Epidermal melanocyte (primary cell): ENCODE measurements at regions not wholly inside any gene's neighbourhood (a gene's known extent, or its start where the extent isn't known, plus 50 kb on each side); places are given as distances from the start of the nearest gene placed in this dataset.
"Not testable (repeated sequence)": the region's sequence is repeated elsewhere in the genome, so short reads cannot be mapped to it uniquely, and the experiment has no call there.

Experiments
- DNase-seq: peaks from one replicate; pipeline ENCODE4 v3.0.0; 2011; ENCODE audit warnings: low spot score; ENCODE audit not compliant: insufficient read length

DNA sequence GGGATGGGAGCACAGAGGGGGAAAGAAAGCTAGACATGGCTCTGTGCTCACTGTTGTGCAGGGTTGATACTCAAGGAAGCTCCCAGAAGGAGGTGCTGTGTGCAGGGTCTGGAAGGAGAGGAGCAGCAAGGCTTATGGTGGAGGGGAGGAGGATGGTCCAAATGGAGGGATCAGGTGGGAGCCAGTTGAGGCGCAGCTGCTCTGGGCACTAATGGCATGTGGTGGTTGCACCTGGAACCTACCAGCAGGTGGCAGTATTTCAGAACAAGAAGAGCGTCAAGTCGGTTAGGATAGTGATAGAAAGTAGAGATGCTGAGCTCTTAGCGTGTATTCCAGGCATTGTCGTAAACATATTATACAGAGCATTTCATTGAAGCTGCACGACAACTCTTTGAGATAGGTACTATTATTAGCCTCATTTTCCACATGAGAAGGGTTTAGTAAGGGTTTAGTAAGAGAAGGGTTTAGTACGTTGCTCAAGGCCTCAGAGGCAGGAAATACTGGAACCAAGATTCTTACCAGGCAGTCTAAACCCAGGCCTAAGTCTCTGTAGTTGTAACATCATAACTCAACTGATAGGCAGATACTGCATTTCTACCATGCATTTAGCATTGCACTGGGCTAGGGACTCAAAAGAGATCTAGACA lies 223.7 kb downstream of the CYP26B1 start:
- DNase-seq, result peak; percentile 43

GRCh38 chr2:71923143-71923525 lies 224.5 kb downstream of the CYP26B1 start:
- no peak for DNase-seq

- no peak for DNase-seq
These were observed 225.0 kb downstream of the CYP26B1 start for GRCh38 chr2:71922499-71923142.

DNA sequence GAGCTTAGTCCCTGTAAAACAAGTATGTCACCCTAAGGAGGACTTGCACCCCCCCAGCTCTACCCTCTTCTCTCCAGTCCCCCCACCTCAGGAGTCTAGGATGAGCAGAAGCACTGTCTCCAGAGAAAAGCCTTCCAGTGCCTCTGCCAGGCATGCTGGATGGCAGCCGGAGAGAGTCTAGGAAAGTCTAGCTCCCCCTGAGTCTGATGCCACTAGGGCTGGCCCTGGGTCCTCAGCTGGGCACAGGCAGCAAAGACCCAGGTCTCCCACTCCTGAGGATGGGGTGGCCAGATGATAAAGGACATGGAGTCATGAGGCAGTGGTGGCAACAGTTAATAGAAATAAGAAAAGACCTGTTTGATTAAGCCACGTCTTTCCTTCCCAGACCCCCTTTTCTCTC lies 225.6 kb downstream of the CYP26B1 start:
- no peak for DNase-seq

DNA sequence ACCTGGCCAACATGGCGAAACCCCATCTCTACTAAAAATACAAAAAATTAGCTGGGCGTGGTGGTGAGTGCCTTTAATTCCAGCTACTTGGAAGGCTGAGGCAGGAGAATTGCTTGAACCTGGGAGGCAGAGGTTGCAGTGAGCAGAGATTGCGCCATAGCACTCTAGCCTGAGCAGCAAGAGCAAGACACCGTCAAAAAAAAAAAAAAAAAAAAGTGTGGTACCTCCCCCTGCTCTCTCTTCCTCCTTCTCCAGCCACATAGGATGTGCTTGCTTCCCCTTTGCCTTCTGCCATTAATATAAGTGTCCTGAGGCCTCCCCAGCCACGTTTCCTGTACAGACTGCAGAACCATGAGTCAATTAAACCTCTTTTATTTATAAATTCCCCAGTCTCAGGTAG lies 226.8 kb downstream of the CYP26B1 start:
- not testable (repeated sequence) for DNase-seq

GRCh38 chr2:71919708-71920107 lies 228.0 kb downstream of the CYP26B1 start:
- DNase-seq, result no peak

DNA sequence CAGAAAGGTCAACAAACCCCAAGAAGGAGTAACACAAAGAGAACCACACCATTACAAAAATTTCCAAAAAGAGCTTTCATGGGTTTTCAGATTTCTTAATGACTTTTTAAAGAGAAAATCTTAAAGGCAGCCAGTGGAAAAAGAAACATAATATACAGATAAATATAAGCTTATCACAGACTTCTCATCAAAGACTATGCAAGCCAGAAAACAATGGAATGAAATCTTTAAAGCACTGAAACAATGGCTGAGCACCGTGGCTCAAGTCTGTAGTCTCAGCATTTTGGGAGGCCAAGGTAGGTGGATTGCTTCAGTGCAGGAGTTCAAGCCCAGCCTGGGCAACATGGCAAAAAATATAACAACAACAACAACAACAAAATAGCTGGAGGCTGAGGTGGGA lies 237.4 kb downstream of the CYP26B1 start:
- no peak for DNase-seq

- no peak for DNase-seq
These were observed 238.9 kb downstream of the CYP26B1 start for GRCh38 chr2:71908798-71909197.

DNA sequence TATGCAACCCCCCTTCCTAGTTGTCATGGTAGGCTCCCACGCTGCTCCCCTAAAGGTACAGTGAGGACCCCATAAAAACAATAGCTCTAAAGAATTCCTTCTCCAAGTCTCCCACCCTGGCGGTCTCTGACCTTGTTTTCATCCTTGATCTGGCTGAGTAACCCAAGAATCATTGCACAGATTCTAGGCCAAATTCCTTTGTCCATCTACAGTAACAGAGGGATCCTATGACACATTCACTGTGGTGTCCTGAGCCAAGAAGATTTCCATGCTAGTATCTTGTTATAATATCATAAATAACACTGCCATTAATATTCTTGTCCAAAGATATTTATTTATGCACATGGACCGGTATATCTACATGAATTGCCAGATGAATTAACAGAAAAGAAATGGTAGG lies 240.2 kb downstream of the CYP26B1 start:
- DNase-seq, result no peak

- no peak for DNase-seq
These were observed 241.2 kb downstream of the CYP26B1 start for GRCh38 chr2:71906357-71906973.

- no peak for DNase-seq
These were observed 242.5 kb downstream of the CYP26B1 start for GRCh38 chr2:71905205-71905604.

- no peak for DNase-seq
These were observed 243.8 kb downstream of the CYP26B1 start for GRCh38 chr2:71903841-71904240.

DNA sequence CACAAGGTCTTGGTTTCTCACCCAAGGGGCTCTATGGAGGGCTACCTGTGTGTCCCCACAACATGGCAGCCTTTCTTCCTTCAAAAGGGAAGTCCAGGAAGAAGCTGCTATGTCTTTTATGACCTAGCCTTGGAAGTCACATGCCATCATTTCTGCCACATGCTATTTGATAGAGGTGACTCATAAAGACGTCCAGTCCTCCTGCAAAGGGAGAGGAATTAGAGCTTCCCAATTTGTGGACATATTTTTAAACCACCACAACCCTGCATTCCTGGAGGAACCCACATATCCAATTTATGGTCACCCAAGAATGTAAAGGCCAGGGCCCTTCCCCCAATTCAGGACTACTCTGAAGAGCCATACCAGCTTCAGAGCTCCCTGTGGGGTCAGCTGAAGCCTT lies 246.2 kb downstream of the CYP26B1 start:
- DNase-seq, result no peak

- no peak for DNase-seq
These were observed 248.6 kb downstream of the CYP26B1 start for GRCh38 chr2:71898851-71899681.

DNA sequence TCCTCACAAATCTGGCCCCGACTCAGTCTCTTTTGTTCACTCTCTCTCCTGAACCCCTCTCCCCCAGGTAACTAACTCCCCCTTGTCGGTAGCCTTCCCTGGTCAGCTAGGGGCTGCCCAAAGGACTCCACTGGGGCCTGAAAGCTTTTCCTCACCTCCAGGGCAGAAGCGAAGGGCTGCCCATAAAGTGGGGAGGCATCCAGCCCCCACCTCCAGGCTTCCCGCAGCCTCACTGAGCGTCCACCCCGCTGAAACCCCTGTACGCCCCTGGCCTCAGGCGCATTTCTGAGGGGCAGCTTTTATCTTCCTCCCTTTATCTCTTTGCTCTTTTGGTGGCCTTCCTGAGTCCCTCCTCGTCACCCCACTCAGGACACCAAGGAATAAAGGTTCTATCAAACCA lies 249.3 kb downstream of the CYP26B1 start:
- DNase-seq, result no peak

DNA sequence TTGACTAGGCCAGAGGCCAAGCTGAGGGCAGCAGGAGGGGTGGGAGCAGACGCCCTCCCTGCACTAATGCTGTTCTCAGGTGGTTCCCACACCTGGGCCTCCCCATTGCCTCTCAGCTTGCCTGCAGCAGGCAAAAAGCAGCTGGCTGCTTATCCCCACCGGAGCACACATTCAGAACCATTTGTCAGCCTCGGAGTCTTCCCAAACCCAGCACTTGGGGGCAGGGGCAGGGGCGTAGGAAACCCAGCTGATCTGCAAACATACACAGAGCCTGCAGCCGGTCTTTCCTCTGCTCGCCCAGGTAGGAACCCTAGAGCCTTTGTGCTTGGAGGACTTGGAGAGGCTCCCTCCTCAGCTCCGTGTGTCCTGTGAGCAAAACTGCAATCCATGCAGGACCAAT lies 249.8 kb downstream of the CYP26B1 start:
- DNase-seq, result no peak

GRCh38 chr2:71897137-71897480 lies 250.6 kb downstream of the CYP26B1 start:
- DNase-seq, result no peak

DNA sequence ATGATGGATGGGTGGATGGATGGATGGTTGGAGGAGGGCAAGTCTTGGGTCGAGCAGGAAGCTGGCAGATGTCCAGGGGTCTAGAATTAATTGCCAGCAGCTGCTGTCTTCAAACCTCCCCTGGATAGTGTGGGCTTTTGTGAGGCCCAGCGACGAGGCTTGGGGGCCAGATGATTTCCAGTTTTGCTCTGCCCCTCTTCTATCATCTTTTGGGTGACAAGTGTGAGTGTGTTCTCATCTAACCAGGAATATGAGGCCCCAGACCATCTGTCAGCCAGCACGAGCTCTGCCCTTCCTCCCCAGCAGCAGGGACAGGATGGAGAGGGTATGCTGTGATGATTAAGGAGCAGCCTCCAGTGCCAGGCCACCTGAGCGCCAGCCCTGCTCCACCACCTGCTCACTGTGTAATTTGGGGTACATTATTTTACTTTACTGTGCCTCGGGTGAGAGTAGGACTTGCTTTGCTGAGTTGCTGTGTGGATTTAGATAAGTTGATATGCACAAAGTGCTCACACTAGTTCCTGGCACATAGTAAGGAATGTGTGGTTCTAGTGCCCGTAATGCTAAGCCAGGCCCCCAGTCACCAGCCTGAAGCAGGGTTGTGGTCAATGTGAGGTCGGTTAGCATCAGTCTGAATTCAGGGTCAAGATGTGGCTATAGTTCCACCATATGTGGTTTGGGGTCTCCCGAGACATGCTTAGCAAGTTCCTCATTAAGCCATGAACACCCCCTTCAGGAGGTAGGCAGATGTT lies 251.1 kb downstream of the CYP26B1 start:
- DNase-seq, result no peak

DNA sequence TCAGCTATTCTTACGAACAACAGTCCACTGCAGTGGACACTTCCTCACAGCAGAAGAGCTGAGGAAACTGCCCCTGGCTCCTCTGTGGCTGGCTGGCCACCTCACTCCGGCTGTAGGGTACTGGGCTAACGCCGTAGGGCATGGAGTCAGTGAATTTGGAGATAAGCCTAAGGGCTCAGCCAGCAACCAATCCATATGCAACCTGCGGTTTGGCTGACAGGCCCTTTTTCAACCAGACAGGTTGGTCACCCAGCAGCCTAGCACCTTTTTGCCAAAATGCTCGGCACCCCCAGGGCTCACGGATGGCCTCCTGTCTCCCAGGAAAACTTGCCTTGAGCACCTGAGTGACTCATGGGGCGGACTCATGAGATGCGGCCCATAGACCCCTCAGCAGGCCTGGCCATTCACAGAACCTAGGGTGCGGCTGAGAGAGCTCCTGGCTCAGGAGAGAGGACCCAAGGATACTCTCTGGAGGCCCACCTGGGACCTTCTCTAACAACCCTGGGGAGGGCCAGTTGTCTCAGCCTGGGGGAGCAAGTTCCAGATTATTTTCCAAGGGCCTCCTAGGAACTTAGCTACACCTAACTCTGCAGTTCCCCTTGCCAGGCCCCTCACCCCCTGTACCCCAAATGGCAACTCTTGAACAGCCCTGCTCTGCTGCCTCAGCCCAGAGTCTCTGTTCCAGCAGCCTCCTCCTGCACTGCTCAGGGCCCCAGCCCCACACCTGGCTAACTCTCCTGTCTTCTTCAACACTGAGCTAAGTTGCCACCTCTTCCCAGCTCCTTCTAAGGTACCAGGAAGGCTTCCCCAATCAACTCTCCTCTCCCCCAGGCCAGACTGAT lies 252.1 kb downstream of the CYP26B1 start:
- no peak for DNase-seq

DNA sequence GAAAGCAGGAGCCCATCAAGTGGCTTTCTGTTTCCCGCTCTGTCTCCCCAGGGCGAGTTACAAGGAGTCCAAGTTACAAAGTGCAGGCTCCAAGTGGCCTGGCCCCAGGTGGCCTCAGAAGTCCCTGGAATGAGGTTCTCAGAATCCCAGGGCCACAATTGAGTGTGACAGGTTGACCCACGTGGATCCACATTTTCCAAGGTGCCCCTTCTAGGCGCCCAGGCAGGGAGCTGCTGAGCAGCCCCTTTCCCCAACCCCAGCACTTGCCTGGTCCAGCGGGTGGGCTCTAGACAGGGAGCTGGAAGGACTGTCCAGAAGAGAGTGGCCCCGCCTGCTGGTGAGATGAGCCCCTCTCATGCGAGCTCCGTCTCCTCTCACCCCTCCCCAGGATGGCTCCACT lies 253.4 kb downstream of the CYP26B1 start:
- no peak for DNase-seq

DNA sequence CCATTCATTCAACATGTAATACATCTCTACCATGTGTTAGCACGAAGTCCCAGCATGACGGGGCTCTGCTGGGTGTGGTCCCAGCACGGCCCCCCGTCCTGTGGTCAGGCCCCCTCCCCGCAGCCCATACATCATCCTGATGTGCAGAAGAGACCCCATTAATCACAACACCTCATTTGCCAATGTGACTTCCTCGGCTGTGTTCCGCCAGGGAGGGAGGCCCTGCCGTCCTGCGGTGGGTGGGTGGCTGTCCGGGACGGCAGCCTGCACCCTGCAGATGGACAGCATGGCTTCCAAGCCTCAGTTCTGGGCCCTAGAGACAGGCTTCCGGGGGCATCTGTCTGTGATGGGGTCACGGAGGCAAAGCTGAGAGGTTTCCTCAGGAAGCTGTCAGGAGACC lies 254.0 kb downstream of the CYP26B1 start:
- DNase-seq, result no peak
